ENCODE measurements at regions not wholly inside any gene's neighbourhood (a gene's known extent, or its start where the extent isn't known, plus 50 kb on each side); places are given as distances from the start of the nearest gene placed in this dataset.

- no peaks in the 10 kb centered on the region; a peak in 1 of 4 replicates for H3K4me1 ChIP-seq (ENCODE audit: control insufficient read depth in 1 of 2, insufficient read depth in 2 of 2, low read depth in 1 of 2, low read length in 1 of 2)
- ChIA-PET POLR2A (no interaction called here), CTCF (no interaction called here)
- H3K36me3 ChIP-seq (replicated peaks in 1 of 2; ENCODE audit: control insufficient read depth in 1 of 2, insufficient read depth in 2 of 2, low read length in 1 of 2), result no peaks in the 10 kb centered on the region
- H4K20me1 ChIP-seq (ENCODE audit: insufficient read depth), result no peaks in the 10 kb centered on the region
- H2AFZ ChIP-seq (ENCODE audit: low read depth), result no peak overlapping the region
- no peaks in the 10 kb centered on the region for H3K9me2 ChIP-seq
- no peak for TF ChIP-seq RXRA (IDR thresholded peaks at IDR 0.05; ENCODE audit: borderline replicate concordance, low read depth)
- TF ChIP-seq POLR2AphosphoS5 (IDR thresholded peaks at IDR 0.05; ENCODE audit: low read depth, low read length), result no peak
- TF ChIP-seq CTCF (IDR thresholded peaks at IDR 0.05), result no peak
- no peak for TF ChIP-seq TAF1 (IDR thresholded peaks at IDR 0.05; ENCODE audit: borderline replicate concordance, low read depth, low read length)
- H3K27ac ChIP-seq (ENCODE audit: low read depth in 2 of 2, low read length in 1 of 2), result no peak overlapping the region
- no peaks in the 10 kb centered on the region for H3K9me3 ChIP-seq
- H3K79me2 ChIP-seq (ENCODE audit: insufficient read depth), result no peaks in the 10 kb centered on the region
- H3F3A ChIP-seq (replicated peaks; ENCODE audit: insufficient read depth), result peaks cover 5% of the 10 kb centered on the region
- H3K4me3 ChIP-seq (ENCODE audit: low read depth in 2 of 2, low read length in 1 of 2), result no peak overlapping the region
- DNase-seq, result no peak
- no peak overlapping the region for H3K9ac ChIP-seq
- no peaks in the 10 kb centered on the region for H3K27me3 ChIP-seq (ENCODE audit: insufficient read depth)
- no peak overlapping the region for H3K4me2 ChIP-seq
- WGBS (ENCODE audit: low lambda C conversion rate), result 60% methylated on average over 5 of the region's 5 CpGs
Observed at GRCh38 chr18:57928466-57928865, 115.6 kb upstream of the NEDD4L start.

- no peak for TF ChIP-seq CTCF (IDR thresholded peaks at IDR 0.05)
- TF ChIP-seq EP300 (IDR thresholded peaks at IDR 0.05; ENCODE audit: borderline replicate concordance in 1 of 2, low read depth in 1 of 2, low read length in 1 of 2), result no peak
- no peak for TF ChIP-seq TEAD4 (IDR thresholded peaks at IDR 0.05; ENCODE audit: borderline replicate concordance, insufficient read depth)
- TF ChIP-seq IRF3 (IDR thresholded peaks at IDR 0.05; ENCODE audit: low read depth, low read length), result no peak
- no peak for TF ChIP-seq GABPA (IDR thresholded peaks at IDR 0.05; ENCODE audit: low read depth)
- no peak for TF ChIP-seq CHD2 (IDR thresholded peaks at IDR 0.05; ENCODE audit: low read length, partially characterized antibody)
- no peak for TF ChIP-seq USF2 (IDR thresholded peaks at IDR 0.05; ENCODE audit: borderline replicate concordance, low read depth, low read length)
- TF ChIP-seq EZH2phosphoT487 (IDR thresholded peaks at IDR 0.05; ENCODE audit: borderline replicate concordance, low read depth), result no peak
- H3K36me3 ChIP-seq (replicated peaks in 1 of 2; ENCODE audit: control insufficient read depth in 1 of 2, insufficient read depth in 2 of 2, low read length in 1 of 2), result no peaks in the 10 kb centered on the region
- no peaks in the 10 kb centered on the region for H3K9me2 ChIP-seq
- H4K20me1 ChIP-seq (ENCODE audit: insufficient read depth), result no peaks in the 10 kb centered on the region
- ChIA-PET POLR2A (no interaction called here), CTCF (no interaction called here)
- H3K79me2 ChIP-seq (ENCODE audit: insufficient read depth), result no peaks in the 10 kb centered on the region
- H3K27ac ChIP-seq (ENCODE audit: low read depth in 2 of 2, low read length in 1 of 2), result no peak overlapping the region
- no peaks in the 10 kb centered on the region for H3K9me3 ChIP-seq
- no peaks in the 10 kb centered on the region for H3K27me3 ChIP-seq (ENCODE audit: insufficient read depth)
- H3F3A ChIP-seq (replicated peaks; ENCODE audit: insufficient read depth), result peaks cover 5% of the 10 kb centered on the region
- no peak overlapping the region for H3K4me2 ChIP-seq
- H3K9ac ChIP-seq, result no peak overlapping the region
- H2AFZ ChIP-seq (ENCODE audit: low read depth), result no peak overlapping the region
- H3K4me1 ChIP-seq (ENCODE audit: control insufficient read depth in 1 of 2, insufficient read depth in 2 of 2, low read depth in 1 of 2, low read length in 1 of 2), result no peaks in the 10 kb centered on the region; a peak in 1 of 4 replicates
- 80% methylated on average over 2 of the region's 2 CpGs for WGBS (ENCODE audit: low lambda C conversion rate)
- no peak overlapping the region for H3K4me3 ChIP-seq (ENCODE audit: low read depth in 2 of 2, low read length in 1 of 2)
- DNase-seq, result no peak
Observed at GRCh38 chr18:57927511-57927910, 116.5 kb upstream of the NEDD4L start.
